ENCODE measurements at regions not wholly inside any gene's neighbourhood (a gene's known extent, or its start where the extent isn't known, plus 50 kb on each side); places are given as distances from the start of the nearest gene placed in this dataset.

DNA sequence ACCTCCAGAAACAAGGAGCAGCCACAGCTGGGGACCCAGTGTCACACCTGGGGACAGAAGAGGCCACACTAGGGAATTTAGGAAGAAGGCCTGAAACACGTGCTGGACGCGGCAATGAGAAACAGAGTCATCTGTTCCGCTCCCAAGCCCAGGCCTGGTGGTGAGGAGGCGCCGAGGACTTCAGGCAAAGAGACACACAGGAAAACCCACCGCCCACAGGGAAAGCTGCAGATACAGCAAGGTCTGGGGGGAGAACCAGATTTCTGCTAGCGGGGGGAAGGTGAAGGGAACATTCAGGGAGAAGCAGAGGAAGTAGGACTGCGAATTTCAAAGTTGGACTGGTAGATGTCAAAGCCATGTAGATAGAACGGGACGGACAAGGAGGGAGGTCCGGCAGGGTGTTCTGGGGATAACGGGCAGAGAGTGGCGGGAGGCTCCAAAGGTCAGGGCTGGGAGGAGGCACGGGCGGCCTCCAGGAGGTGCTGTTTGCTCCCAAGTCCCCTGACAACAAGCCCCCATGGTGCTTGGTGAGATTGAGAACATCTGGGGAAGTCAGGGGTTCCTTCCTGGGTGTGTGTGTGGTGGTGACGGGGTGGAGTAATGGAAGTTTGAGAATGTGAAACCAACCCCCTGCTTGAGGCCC is 351.7 kb upstream of the MYT1L start:
- H4K20me1 ChIP-seq (ENCODE audit: control insufficient read depth, extremely low read depth, insufficient read depth, low read length): no peaks in the 10 kb centered on the region
- TF ChIP-seq, protein P1, sequence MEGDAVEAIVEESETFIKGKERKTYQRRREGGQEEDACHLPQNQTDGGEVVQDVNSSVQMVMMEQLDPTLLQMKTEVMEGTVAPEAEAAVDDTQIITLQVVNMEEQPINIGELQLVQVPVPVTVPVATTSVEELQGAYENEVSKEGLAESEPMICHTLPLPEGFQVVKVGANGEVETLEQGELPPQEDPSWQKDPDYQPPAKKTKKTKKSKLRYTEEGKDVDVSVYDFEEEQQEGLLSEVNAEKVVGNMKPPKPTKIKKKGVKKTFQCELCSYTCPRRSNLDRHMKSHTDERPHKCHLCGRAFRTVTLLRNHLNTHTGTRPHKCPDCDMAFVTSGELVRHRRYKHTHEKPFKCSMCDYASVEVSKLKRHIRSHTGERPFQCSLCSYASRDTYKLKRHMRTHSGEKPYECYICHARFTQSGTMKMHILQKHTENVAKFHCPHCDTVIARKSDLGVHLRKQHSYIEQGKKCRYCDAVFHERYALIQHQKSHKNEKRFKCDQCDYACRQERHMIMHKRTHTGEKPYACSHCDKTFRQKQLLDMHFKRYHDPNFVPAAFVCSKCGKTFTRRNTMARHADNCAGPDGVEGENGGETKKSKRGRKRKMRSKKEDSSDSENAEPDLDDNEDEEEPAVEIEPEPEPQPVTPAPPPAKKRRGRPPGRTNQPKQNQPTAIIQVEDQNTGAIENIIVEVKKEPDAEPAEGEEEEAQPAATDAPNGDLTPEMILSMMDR (conservative IDR thresholded peaks at IDR 0.05 in 1 of 2, IDR thresholded peaks at IDR 0.05 in 1 of 2; ENCODE audit: low read depth in 1 of 2, low read length in 2 of 2): no peak
- TF ChIP-seq EZH2 (IDR thresholded peaks at IDR 0.05; ENCODE audit: low read length, missing control alignments): no peak
- H3K9ac ChIP-seq (ENCODE audit: insufficient read depth, low read length): no peak overlapping the region
- H3K4me2 ChIP-seq (ENCODE audit: extremely low read depth, insufficient read depth, low read length): no peak overlapping the region
- H3K27ac ChIP-seq (ENCODE audit: insufficient read depth, low read length): no peak overlapping the region
- no peak for DNase-seq (ENCODE audit: low read depth in 2 of 2)
- no peak overlapping the region for H3K4me3 ChIP-seq (replicated peaks in 1 of 4; ENCODE audit: control extremely low read depth in 1 of 4, insufficient read depth in 1 of 4, low read depth in 3 of 4, low read length in 4 of 4)
- H3K4me1 ChIP-seq (ENCODE audit: control insufficient read depth, extremely low read depth, insufficient read depth, low read length): no peaks in the 10 kb centered on the region
- H2AFZ ChIP-seq (ENCODE audit: low read length): no peak overlapping the region
- H3K27me3 ChIP-seq (ENCODE audit: control insufficient read depth, insufficient read depth, low read length): no peaks in the 10 kb centered on the region
- H3K79me2 ChIP-seq (ENCODE audit: control insufficient read depth, insufficient read depth, low read length): no peaks in the 10 kb centered on the region
- H3K36me3 ChIP-seq (ENCODE audit: control insufficient read depth, insufficient read depth, low read length): no peaks in the 10 kb centered on the region
- H3K9me3 ChIP-seq (ENCODE audit: control insufficient read depth, insufficient read depth, low read depth, low read length): no peaks in the 10 kb centered on the region

DNA sequence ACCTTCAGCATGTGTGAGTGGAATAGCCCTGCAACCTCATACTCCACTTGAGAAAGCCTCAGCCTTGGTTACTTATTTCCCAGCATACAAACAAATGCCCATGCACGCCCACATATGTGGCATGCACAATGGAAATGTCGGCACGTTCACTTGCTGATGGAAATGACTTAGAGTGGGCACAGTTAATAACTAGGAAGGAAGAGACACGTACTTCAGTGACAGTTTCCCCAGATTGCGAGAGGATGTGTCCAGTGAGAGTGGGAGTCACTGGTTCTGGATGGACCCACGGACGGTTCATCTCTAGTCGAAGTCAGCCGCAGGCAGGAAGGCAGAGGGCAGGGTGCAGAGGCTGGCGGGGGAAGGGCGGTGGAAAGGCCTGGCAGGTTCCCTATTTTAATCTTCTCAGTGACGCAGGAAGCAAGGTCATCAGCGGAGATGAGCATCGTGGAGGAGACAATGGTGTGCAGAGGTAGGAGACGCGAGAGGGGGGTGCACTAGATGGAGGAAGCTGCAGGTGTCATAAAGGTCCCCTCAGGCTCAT is 350.7 kb upstream of the MYT1L start:
- TF ChIP-seq, protein P1 (conservative IDR thresholded peaks at IDR 0.05 in 1 of 2, IDR thresholded peaks at IDR 0.05 in 1 of 2; ENCODE audit: low read depth in 1 of 2, low read length in 2 of 2): no peak
- TF ChIP-seq EZH2 (IDR thresholded peaks at IDR 0.05; ENCODE audit: low read length, missing control alignments): no peak
- H3K9me3 ChIP-seq (ENCODE audit: control insufficient read depth, insufficient read depth, low read depth, low read length): no peaks in the 10 kb centered on the region

DNA sequence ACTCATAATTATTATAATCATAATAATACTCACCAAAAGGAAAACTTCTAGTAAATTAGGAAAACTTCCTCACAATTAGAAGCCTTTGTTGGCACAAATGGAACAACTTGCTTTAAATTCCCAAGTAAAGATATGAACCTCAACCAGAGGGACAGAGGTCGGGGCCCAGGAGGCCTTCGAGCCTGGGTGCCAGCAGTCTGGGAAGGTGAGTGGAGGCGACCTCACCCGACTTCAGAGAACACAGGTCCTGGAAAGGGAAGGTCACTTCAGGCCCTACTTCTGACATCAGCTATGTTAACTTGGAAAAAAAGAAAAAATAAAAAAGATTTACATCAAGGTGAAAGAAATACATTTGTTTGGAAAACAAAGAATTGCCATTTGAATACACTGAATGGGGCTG is 350.0 kb upstream of the MYT1L start:
- Histone ChIP-seq H3K27ac (ENCODE audit: insufficient read depth, low read length) (no peak overlapping the region), H3K4me2 (ENCODE audit: extremely low read depth, insufficient read depth, low read length) (no peak overlapping the region), H3K9ac (ENCODE audit: insufficient read depth, low read length) (no peak overlapping the region), H3K27me3 (ENCODE audit: control insufficient read depth, insufficient read depth, low read length) (no peaks in the 10 kb centered on the region), H4K20me1 (ENCODE audit: control insufficient read depth, extremely low read depth, insufficient read depth, low read length) (no peaks in the 10 kb centered on the region), H3K36me3 (ENCODE audit: control insufficient read depth, insufficient read depth, low read length) (no peaks in the 10 kb centered on the region), H3K9me3 (ENCODE audit: control insufficient read depth, insufficient read depth, low read depth, low read length) (no peaks in the 10 kb centered on the region), H3K4me3 (replicated peaks in 1 of 4; ENCODE audit: control extremely low read depth in 1 of 4, insufficient read depth in 1 of 4, low read depth in 3 of 4, low read length in 4 of 4) (no peak overlapping the region), H3K4me1 (ENCODE audit: control insufficient read depth, extremely low read depth, insufficient read depth, low read length) (no peaks in the 10 kb centered on the region), H2AFZ (ENCODE audit: low read length) (no peak overlapping the region), H3K79me2 (ENCODE audit: control insufficient read depth, insufficient read depth, low read length) (no peaks in the 10 kb centered on the region)
- no peak for DNase-seq (ENCODE audit: low read depth in 2 of 2)
- TF ChIP-seq, protein P1 (conservative IDR thresholded peaks at IDR 0.05 in 1 of 2, IDR thresholded peaks at IDR 0.05 in 1 of 2; ENCODE audit: low read depth in 1 of 2, low read length in 2 of 2): no peak
- no peak for TF ChIP-seq EZH2 (IDR thresholded peaks at IDR 0.05; ENCODE audit: low read length, missing control alignments)

More for the DNA sequence above, 350.7 kb upstream of the MYT1L start:
- Histone ChIP-seq H3K4me1 (ENCODE audit: control insufficient read depth, extremely low read depth, insufficient read depth, low read length) (no peaks in the 10 kb centered on the region), H3K36me3 (ENCODE audit: control insufficient read depth, insufficient read depth, low read length) (no peaks in the 10 kb centered on the region), H3K9ac (ENCODE audit: insufficient read depth, low read length) (no peak overlapping the region), H3K27ac (ENCODE audit: insufficient read depth, low read length) (no peak overlapping the region), H3K4me3 (replicated peaks in 1 of 4; ENCODE audit: control extremely low read depth in 1 of 4, insufficient read depth in 1 of 4, low read depth in 3 of 4, low read length in 4 of 4) (no peak overlapping the region), H3K27me3 (ENCODE audit: control insufficient read depth, insufficient read depth, low read length) (no peaks in the 10 kb centered on the region), H3K4me2 (ENCODE audit: extremely low read depth, insufficient read depth, low read length) (no peak overlapping the region), H2AFZ (ENCODE audit: low read length) (no peak overlapping the region), H3K79me2 (ENCODE audit: control insufficient read depth, insufficient read depth, low read length) (no peaks in the 10 kb centered on the region), H4K20me1 (ENCODE audit: control insufficient read depth, extremely low read depth, insufficient read depth, low read length) (no peaks in the 10 kb centered on the region)
- DNase-seq (ENCODE audit: low read depth in 2 of 2): no peak

Data from fibroblast of lung (primary cell).